Motor neuron (in vitro differentiated cells): ENCODE measurements at regions not wholly inside any gene's neighbourhood (a gene's known extent, or its start where the extent isn't known, plus 50 kb on each side); places are given as distances from the start of the nearest gene placed in this dataset.
A peak's percentile ranks its signal among the peaks of the same experiment; 100 is the strongest.

Experiments used
- ATAC-seq, 8 experiments: fragments of 200-7000 bp; cut with Tn5 transposase; replicated peaks in 6 of 8; 2 replicates each; pipeline ENCODE4 v1.8.0; 2021; ENCODE audit warnings: mild to moderate bottlenecking in 8 of 8, moderate library complexity in 8 of 8
- H3K27ac ChIP-seq, 2 donors: fragments of 250-450 bp; sonication (Bioruptor Pico); 2 replicates each; pipeline ENCODE4 v1.9.0; 2021; ENCODE audit warnings: antibody characterized with exemption in 2 of 2, mild to moderate bottlenecking in 2 of 2, moderate library complexity in 1 of 2
- H3K4me1 ChIP-seq, 2 donors: fragments of 250-450 bp; sonication (Bioruptor Pico); replicated peaks in 1 of 2; 2 replicates each; pipeline ENCODE4 v1.6.1; 2021; ENCODE audit warnings: antibody characterized with exemption in 2 of 2, mild to moderate bottlenecking in 2 of 2, moderate library complexity in 1 of 2
- H3K4me3 ChIP-seq, 5 donors: fragments of 250-450 bp; sonication (Bioruptor Pico); 2 replicates each; pipeline ENCODE4 v1.9.0; 2021; ENCODE audit warnings: antibody characterized with exemption in 5 of 5, mild to moderate bottlenecking in 5 of 5, moderate library complexity in 4 of 5
- WGBS, 10 experiments: fragments of 450-650 bp; shearing (Covaris generic); methylation state at CpG; one replicate each; pipeline ENCODE4 v1.0.0; 2022; 5-methylcytosine and 5-hydroxymethylcytosine counted together
- in situ Hi-C, 9 experiments: fragments of 400-800 bp; cut with MboI; loops; one replicate each; pipeline ENCODE4 v1.15.0; 2021; ENCODE audit warnings: low sequenced_read_pairs in 9 of 9, low pct_unique_long_range_greater_than_20kb in 2 of 9; ENCODE audit not compliant: unreplicated experiment in 9 of 9

DNA sequence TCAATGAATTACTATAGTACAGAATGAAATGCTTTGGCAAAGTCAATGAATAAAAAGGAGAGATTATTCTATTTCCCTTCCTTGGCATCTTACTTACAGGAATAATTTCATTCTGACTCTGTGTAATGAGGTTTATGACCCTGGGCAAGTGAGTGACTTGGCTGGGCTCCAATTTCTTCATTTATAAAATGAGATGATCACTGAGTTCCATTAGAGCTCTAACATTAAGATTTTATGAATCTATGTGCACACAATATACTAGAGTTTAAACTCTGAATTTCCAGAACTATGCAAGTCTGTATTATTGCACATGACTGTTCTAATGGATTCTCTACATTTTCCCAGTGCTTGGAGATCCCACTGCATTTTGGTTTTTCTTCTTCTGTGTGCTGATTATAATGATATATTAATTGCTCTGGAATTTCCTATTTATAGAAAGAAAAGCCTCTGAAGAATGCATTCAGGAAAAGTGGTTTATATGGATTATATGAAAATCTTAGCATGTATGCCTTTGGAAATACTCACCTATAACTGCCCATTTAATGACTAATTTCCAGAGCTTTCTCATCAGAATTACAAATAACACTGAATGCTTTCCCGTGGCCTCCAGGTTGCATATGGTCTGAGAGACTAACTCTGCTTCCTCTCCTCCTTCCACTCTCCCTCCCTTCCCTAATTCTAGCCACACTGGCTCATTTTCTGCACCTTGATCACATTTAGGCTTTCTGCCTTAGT lies 97.4 kb upstream of the CHRM3 start:
- in situ Hi-C loops = no loop called here
- 0 to 64% (median 24%) methylated on average over 1 of the region's 1 CpG; no CpG with 5 or more reads in 2 of the 10 experiments for WGBS, 10 experiments
- ATAC-seq = peak in 6 of 8 experiments; percentile 28 to 91 (median 56)
- Histone ChIP-seq H3K4me3 (no peak overlapping the region), H3K4me1 (peaks cover 6 to 20% of the 10 kb centered on the region in 2 donors), H3K27ac (peak overlapping the region in 1 of 2 donors; percentile 64)

GRCh38 chr1:239287296-239287695 lies 99.1 kb upstream of the CHRM3 start:
- Histone ChIP-seq H3K4me3 (no peak overlapping the region), H3K27ac (no peak overlapping the region), H3K4me1 (peaks cover 3 to 24% of the 10 kb centered on the region in 2 donors)
- ATAC-seq = no peak
- WGBS, 10 experiments = 4 to 77% (median 57%) methylated on average over 2 to 4 of the region's 4 CpGs
- in situ Hi-C loops = no loop called here

GRCh38 chr1:239283216-239283615 lies 103.2 kb upstream of the CHRM3 start:
- Histone ChIP-seq H3K4me1 (peaks cover 3 to 12% of the 10 kb centered on the region in 2 donors), H3K27ac (no peak overlapping the region), H3K4me3 (no peak overlapping the region)
- WGBS, 10 experiments = 16 to 100% (median 71%) methylated on average over 2 to 6 of the region's 6 CpGs
- ATAC-seq = no peak
- in situ Hi-C loops = no loop called here

DNA sequence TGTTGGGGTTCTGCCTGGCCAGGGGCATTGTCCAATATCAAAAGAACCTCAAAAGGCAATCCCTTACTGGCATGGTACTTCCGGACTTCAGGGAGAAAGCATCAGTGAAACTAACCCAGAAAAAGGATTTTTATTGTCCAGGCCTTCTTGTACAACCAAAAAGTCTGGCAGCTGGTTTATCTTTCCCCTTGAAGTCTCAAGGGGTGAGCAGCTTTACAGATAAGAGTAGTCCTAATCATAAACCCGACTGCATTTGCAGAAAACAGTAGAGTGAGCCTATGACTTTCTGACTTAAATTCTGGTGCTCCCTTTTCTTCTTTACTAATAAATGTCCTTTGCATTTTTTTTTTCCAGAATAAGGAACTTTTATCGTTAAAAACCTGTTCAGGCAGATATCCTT lies 104.0 kb upstream of the CHRM3 start:
- ATAC-seq = no peak
- WGBS, 10 experiments = 0 to 94% (median 62%) methylated on average over 1 to 3 of the region's 3 CpGs
- peaks cover 3 to 10% of the 10 kb centered on the region in 2 donors for H3K4me1 ChIP-seq
- in situ Hi-C loops = no loop called here
- no peak overlapping the region for H3K4me3 ChIP-seq
- no peak overlapping the region for H3K27ac ChIP-seq

DNA sequence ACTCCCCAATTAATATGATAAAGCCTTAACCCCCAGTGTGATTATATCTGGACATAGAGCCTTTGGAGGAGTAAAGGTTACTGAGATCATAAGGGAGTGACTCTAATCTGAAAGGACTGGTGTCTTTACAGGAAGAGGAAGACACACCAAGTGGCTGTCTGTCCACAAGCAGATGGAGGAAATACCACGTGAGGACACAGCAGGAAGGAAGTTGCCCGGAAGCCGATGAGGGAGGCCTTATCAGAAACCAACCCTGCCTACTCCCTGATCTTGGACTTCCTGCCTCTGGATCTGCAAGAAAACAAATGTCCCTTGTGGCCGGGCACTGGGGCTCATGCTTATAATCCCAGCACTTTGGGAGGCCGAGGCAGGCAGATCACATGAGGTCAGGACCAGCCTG lies 110.3 kb upstream of the CHRM3 start:
- H3K27ac ChIP-seq = no peak overlapping the region
- H3K4me3 ChIP-seq = no peak overlapping the region
- WGBS, 10 experiments = 0 to 97% (median 87%) methylated on average over 1 to 5 of the region's 5 CpGs; no CpG with 5 or more reads in 3 of the 10 experiments
- H3K4me1 ChIP-seq = no peaks in the 10 kb centered on the region
- no peak for ATAC-seq
- in situ Hi-C loops = no loop called here

DNA sequence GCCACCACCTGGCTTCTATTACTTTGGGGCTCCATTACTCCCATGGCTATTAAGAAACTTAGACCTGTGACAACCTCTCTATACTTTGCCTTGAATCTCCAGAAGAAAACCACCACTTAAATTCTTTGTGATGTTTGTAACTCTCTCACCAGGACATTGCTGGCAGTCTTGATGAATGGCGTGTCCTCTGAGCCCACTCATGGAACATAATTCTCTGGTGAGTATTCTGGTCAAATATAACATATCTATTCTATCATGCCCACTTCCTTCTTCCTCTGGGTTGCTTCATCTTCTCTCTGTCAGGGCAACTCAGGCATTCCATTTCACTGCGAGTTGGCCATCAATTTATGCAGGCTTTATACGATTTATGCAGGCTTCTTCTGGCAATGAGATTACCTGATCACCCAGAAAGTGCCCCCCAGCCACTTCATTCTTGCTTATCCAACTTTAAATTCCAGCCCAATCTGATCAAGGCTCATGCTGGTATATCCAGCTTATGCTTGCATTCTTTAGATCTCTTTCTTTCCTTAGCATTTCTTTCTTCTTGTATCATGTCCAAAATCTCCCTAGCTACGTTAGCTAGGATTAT lies 112.0 kb upstream of the CHRM3 start:
- 0 to 91% (median 60%) methylated on average over 1 to 4 of the region's 4 CpGs; no CpG with 5 or more reads in 1 of the 10 experiments for WGBS, 10 experiments
- no peak overlapping the region for H3K27ac ChIP-seq
- in situ Hi-C loops = no loop called here
- no peaks in the 10 kb centered on the region for H3K4me1 ChIP-seq
- ATAC-seq = no peak
- H3K4me3 ChIP-seq = no peak overlapping the region

DNA sequence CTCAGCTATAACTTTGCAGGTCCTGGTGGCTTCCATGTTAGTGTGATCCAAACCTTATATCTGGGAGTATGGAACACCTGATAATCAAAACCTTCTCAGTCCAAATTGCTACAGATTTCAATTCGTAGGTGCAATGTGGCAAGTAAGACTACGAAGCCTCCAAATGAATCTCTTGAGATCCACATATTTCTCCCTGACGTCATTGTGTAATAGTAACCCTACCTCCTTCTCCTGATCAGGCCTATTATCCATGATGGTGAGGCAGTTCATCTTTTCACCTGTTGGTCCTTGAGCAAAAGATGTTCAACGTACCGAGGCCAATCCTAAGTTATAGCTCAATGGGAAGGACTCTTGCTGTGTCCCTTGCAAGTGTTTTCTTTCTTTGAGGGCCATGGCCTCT lies 115.9 kb upstream of the CHRM3 start:
- Histone ChIP-seq H3K4me1 (peaks cover 3 to 6% of the 10 kb centered on the region in 2 donors), H3K4me3 (no peak overlapping the region), H3K27ac (no peak overlapping the region)
- ATAC-seq = no peak
- 19 to 100% (median 88%) methylated on average over 1 to 5 of the region's 5 CpGs; no CpG with 5 or more reads in 1 of the 10 experiments for WGBS, 10 experiments
- in situ Hi-C loops = no loop called here

- H3K27ac ChIP-seq = no peak overlapping the region
- no peak overlapping the region for H3K4me3 ChIP-seq
- peaks cover 3 to 6% of the 10 kb centered on the region in 2 donors for H3K4me1 ChIP-seq
- peak in 1 of 8 experiments; percentile 17 for ATAC-seq
- in situ Hi-C loops = loop anchor here in 1 of 9 experiments (10.0 kb wide), 1 partner anchor 65 kb away; no protein-coding TSS in a partner anchor
- WGBS, 10 experiments = 2 to 100% (median 89%) methylated on average over 2 to 4 of the region's 4 CpGs
Observed at GRCh38 chr1:239269706-239270105, 116.7 kb upstream of the CHRM3 start.

- Histone ChIP-seq H3K4me3 (no peak overlapping the region), H3K4me1 (peaks cover 7% of the 10 kb centered on the region in 2 donors), H3K27ac (no peak overlapping the region)
- 11 to 100% (median 90%) methylated on average over 2 to 4 of the region's 4 CpGs; no CpG with 5 or more reads in 1 of the 10 experiments for WGBS, 10 experiments
- no peak for ATAC-seq
- in situ Hi-C loops = loop anchor here in 1 of 9 experiments (10.0 kb wide), 1 partner anchor 64 kb away; no protein-coding TSS in a partner anchor
Observed at GRCh38 chr1:239268941-239269340, 117.4 kb upstream of the CHRM3 start.

DNA sequence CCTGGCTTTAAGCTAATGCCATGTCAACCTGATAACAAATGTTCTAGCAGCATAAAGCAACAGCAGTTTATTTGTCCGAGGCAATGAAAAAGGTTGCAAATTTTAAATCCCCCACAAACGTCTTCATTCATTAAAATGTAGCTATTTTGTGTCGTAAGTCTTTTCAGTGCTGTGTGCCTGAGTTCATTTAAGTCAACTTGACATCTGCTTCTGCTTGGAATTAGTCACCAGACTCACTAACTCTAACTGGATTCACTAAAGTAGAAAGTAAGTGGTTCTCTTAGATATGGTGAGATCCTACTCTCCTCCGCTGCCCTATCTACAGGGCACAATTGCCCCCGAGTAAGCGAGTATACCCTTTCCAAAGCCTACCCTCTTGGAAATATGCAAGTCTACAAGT lies 118.4 kb upstream of the CHRM3 start:
- Histone ChIP-seq H3K4me3 (no peak overlapping the region), H3K4me1 (peaks cover 8 to 9% of the 10 kb centered on the region in 2 donors), H3K27ac (no peak overlapping the region)
- peak in 4 of 8 experiments; percentile 17 to 46 (median 32) for ATAC-seq
- 15 to 94% (median 57%) methylated on average over 3 to 6 of the region's 6 CpGs for WGBS, 10 experiments
- in situ Hi-C loops = loop anchor here in 1 of 9 experiments (10.0 kb wide), 1 partner anchor 63 kb away; no protein-coding TSS in a partner anchor

DNA sequence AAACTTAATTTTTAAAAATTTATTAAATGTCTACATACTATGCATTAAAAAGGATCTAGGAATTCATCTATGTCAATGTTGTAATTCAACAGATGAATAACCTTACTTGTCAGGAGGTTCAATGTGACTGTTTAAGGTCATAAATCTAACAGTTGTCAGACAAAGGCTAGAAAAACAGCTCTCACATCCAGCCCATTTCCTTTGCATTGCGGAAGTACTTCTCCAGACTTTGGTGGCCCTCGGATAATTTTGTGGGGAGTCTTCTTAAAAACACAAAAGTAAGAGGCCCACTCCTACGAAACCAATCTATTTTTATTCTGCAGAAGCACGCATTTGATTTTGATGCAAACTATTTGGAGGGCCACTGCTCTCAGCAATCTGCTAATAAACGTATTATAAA lies 122.6 kb upstream of the CHRM3 start:
- in situ Hi-C loops = loop anchor here in 1 of 9 experiments (10.0 kb wide), 1 partner anchor 59 kb away; no protein-coding TSS in a partner anchor
- no peak overlapping the region for H3K27ac ChIP-seq
- H3K4me1 ChIP-seq = peaks cover 16 to 34% of the 10 kb centered on the region in 2 donors
- WGBS, 10 experiments = 12 to 68% (median 38%) methylated on average over 2 to 5 of the region's 5 CpGs
- no peak for ATAC-seq
- no peak overlapping the region for H3K4me3 ChIP-seq

DNA sequence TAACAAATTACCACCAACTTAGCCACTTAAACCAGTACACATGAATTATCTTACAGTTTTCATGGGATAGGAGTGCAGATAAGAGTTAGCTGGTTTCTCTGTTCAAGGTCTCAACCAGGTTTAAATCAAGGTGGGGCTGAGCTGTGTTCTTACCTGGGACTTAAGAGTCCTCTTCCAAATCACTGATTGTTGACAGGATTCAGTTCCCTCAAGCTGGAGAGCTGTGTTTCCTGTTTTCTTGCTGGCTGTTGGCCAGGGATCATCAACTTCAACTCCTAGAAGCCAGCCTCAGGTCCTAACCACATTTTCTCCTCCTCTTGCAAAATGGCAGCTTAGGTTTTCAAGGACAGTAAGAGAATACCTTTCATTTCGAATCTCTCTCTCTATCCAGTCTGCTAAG lies 123.8 kb upstream of the CHRM3 start:
- no peak for ATAC-seq
- Histone ChIP-seq H3K4me1 (peaks cover 10 to 32% of the 10 kb centered on the region in 2 donors), H3K4me3 (no peak overlapping the region), H3K27ac (no peak overlapping the region)
- 0 to 100% (median 43%) methylated on average over 1 of the region's 1 CpG; no CpG with 5 or more reads in 4 of the 10 experiments for WGBS, 10 experiments
- in situ Hi-C loops = loop anchor here in 1 of 9 experiments (10.0 kb wide), 1 partner anchor 58 kb away; no protein-coding TSS in a partner anchor

DNA sequence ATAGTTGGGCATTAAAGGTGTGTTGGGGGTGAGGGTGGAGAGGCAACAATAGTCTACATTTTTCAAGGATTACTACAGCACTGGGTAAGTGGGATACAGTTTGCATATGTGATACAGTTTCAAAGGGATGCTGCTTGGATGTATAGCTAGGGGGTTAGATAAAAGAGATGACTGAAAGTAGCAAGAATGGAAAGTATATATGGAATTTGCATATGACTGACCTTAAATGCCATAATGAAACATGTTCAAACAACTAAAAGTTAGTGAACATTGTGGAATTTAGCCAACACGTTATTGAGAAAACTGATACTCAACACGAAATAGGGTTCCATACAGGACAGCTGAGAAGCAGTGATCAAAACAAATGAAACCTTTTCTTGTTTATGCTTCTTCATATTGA lies 124.8 kb upstream of the CHRM3 start:
- Histone ChIP-seq H3K4me1 (peaks cover 10 to 32% of the 10 kb centered on the region in 2 donors), H3K27ac (no peak overlapping the region), H3K4me3 (no peak overlapping the region)
- no peak for ATAC-seq
- in situ Hi-C loops = loop anchor here in 1 of 9 experiments (10.0 kb wide), 1 partner anchor 57 kb away; no protein-coding TSS in a partner anchor
- 0 to 96% (median 83%) methylated on average over 1 to 2 of the region's 2 CpGs; no CpG with 5 or more reads in 1 of the 10 experiments for WGBS, 10 experiments
